Endodermal cell (in vitro differentiated cells): ENCODE measurements at regions not wholly inside any gene's neighbourhood (a gene's known extent, or its start where the extent isn't known, plus 50 kb on each side); places are given as distances from the start of the nearest gene placed in this dataset.

Source experiments
- DNase-seq: peaks from one replicate; pipeline ENCODE4 v3.0.0-alpha.2; 2017
- H3K27ac ChIP-seq: 2 replicates; pipeline ENCODE4 v1.5.1; 2013; ENCODE audit warnings: mild to moderate bottlenecking, low read depth, low read length, moderate library complexity
- H3K27me3 ChIP-seq: 2 replicates; pipeline ENCODE4 v1.6.1; 2013; ENCODE audit warnings: mild to moderate bottlenecking, low read length, moderate library complexity; ENCODE audit not compliant: insufficient read depth, control insufficient read depth, poor library complexity, severe bottlenecking
- H3K36me3 ChIP-seq: 2 replicates; pipeline ENCODE4 v1.7.0; 2013; ENCODE audit warnings: mild to moderate bottlenecking, low read length, moderate library complexity; ENCODE audit not compliant: control insufficient read depth, insufficient read depth
- H3K4me1 ChIP-seq: one replicate; pipeline ENCODE4 v1.7.0; 2013; ENCODE audit warnings: low read length; ENCODE audit not compliant: control insufficient read depth, insufficient read depth
- H3K4me3 ChIP-seq: 2 replicates; pipeline ENCODE4 v1.5.1; 2013; ENCODE audit warnings: mild to moderate bottlenecking, low read length, moderate library complexity
- H3K9ac ChIP-seq: 2 replicates; pipeline ENCODE4 v1.6.1; 2013; ENCODE audit warnings: mild to moderate bottlenecking, low read length, moderate library complexity; ENCODE audit not compliant: poor library complexity, severe bottlenecking; ENCODE audit errors: extremely low read depth
- H3K9me3 ChIP-seq: 2 replicates; pipeline ENCODE4 v1.6.1; 2013; ENCODE audit warnings: mild to moderate bottlenecking, low read length, moderate library complexity; ENCODE audit not compliant: control insufficient read depth
- H3K27ac Mint-ChIP-seq: 2 replicates; pipeline ENCODE4 v1.8.0; 2020; ENCODE audit warnings: mixed read lengths
- H3K27me3 Mint-ChIP-seq: 2 replicates; pipeline ENCODE4 v1.8.0; 2021; ENCODE audit warnings: mild to moderate bottlenecking, mixed read lengths; ENCODE audit not compliant: insufficient read depth
- H3K36me3 Mint-ChIP-seq: 2 replicates; pipeline ENCODE4 v1.8.0; 2020; ENCODE audit warnings: low read depth, mixed read lengths
- H3K4me1 Mint-ChIP-seq: 2 replicates; pipeline ENCODE4 v1.8.0; 2020; ENCODE audit warnings: mixed read lengths
- H3K4me3 Mint-ChIP-seq: 2 replicates; pipeline ENCODE4 v1.8.0; 2020; ENCODE audit warnings: mild to moderate bottlenecking, moderate library complexity, mixed read lengths
- H3K9me3 Mint-ChIP-seq: 2 replicates; pipeline ENCODE4 v1.8.0; 2020; ENCODE audit warnings: mild to moderate bottlenecking, mixed read lengths
- WGBS, 2 experiments: methylation state at CpG; one replicate each; pipeline versions ENCODE4 v1.1.5 to v1.1.7; 2013; ENCODE audit warnings: missing lambda C conversion rate in 2 of 2, mixed read lengths in 1 of 2; ENCODE audit not compliant: insufficient coverage in 1 of 2, insufficient read length in 1 of 2; 5-methylcytosine and 5-hydroxymethylcytosine counted together
- TF ChIP-seq, protein P1 (sequence below): fragments of 200-600 bp; sonication (generic); conservative IDR thresholded peaks from 2 replicates; pipeline ENCODE4 v1.5.0; 2021; ENCODE audit warnings: antibody characterized with exemption, mild to moderate bottlenecking

DNA sequence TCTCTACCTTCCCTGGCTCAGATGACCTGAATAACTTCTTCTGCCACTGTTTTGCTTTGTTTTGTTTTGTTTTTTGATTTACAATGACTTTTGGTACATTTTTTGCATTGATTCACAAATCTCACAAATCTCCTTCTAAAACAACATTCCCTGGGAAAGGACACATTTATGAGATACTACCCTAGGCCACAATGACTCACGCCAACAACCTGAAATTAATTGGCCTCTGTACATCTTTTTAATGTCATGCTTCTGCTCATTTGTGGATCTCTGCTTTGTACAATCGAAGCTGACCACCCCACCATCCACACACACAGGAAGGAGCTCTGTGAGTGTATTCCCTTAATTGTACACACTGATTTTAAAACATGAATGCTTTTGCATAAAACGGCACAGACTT, 156.7 kb upstream of the PFKP start:
- H3K27me3 Mint-ChIP-seq, result no peaks in the 10 kb centered on the region
- Histone ChIP-seq H3K27ac (no peak overlapping the region), H3K9ac (no peak overlapping the region), H3K9me3 (no peaks in the 10 kb centered on the region), H3K4me3 (no peak overlapping the region), H3K4me1 (no peaks in the 10 kb centered on the region), H3K27me3 (no peaks in the 10 kb centered on the region), H3K36me3 (no peaks in the 10 kb centered on the region)
- no peak overlapping the region for H3K27ac Mint-ChIP-seq
- H3K9me3 Mint-ChIP-seq, result no peaks in the 10 kb centered on the region
- TF ChIP-seq, protein P1, sequence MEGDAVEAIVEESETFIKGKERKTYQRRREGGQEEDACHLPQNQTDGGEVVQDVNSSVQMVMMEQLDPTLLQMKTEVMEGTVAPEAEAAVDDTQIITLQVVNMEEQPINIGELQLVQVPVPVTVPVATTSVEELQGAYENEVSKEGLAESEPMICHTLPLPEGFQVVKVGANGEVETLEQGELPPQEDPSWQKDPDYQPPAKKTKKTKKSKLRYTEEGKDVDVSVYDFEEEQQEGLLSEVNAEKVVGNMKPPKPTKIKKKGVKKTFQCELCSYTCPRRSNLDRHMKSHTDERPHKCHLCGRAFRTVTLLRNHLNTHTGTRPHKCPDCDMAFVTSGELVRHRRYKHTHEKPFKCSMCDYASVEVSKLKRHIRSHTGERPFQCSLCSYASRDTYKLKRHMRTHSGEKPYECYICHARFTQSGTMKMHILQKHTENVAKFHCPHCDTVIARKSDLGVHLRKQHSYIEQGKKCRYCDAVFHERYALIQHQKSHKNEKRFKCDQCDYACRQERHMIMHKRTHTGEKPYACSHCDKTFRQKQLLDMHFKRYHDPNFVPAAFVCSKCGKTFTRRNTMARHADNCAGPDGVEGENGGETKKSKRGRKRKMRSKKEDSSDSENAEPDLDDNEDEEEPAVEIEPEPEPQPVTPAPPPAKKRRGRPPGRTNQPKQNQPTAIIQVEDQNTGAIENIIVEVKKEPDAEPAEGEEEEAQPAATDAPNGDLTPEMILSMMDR, result no peak
- WGBS, 2 experiments, result 85 to 88% methylated on average over 2 to 3 of the region's 3 CpGs
- no peak overlapping the region for H3K4me3 Mint-ChIP-seq
- H3K4me1 Mint-ChIP-seq, result peaks cover 3% of the 10 kb centered on the region
- no peaks in the 10 kb centered on the region for H3K36me3 Mint-ChIP-seq
- no peak for DNase-seq

DNA sequence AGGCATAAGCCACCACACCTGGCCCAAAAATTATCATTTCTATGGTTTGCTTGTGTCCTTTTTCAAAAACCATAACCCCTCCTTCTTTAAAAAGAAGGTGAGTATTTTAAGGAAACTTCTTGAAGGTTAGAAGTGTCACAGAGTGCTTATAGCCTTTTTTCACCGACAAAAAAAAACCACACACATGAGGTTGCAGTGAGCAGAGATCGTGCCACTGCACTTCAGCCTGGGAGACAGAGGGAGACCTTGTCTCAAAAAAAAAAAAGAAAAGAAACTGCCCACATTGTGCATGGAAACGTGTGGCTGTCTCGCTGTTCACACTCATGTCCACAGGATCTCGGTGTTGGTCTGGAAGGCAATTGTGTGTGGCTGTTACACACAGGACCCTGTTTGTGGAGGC, 157.4 kb upstream of the PFKP start:
- Mint-ChIP-seq H3K9me3 (no peaks in the 10 kb centered on the region), H3K36me3 (no peaks in the 10 kb centered on the region), H3K4me3 (no peak overlapping the region), H3K4me1 (peaks cover 3% of the 10 kb centered on the region), H3K27ac (no peak overlapping the region), H3K27me3 (no peaks in the 10 kb centered on the region)
- 94% methylated on average over 5 of the region's 5 CpGs; no CpG with 5 or more reads in 1 of the 2 experiments for WGBS, 2 experiments
- Histone ChIP-seq H3K27me3 (no peaks in the 10 kb centered on the region), H3K4me1 (no peaks in the 10 kb centered on the region), H3K9me3 (no peaks in the 10 kb centered on the region), H3K36me3 (no peaks in the 10 kb centered on the region), H3K9ac (no peak overlapping the region), H3K4me3 (no peak overlapping the region), H3K27ac (no peak overlapping the region)
- TF ChIP-seq, protein P1, result no peak
- no peak for DNase-seq

DNA sequence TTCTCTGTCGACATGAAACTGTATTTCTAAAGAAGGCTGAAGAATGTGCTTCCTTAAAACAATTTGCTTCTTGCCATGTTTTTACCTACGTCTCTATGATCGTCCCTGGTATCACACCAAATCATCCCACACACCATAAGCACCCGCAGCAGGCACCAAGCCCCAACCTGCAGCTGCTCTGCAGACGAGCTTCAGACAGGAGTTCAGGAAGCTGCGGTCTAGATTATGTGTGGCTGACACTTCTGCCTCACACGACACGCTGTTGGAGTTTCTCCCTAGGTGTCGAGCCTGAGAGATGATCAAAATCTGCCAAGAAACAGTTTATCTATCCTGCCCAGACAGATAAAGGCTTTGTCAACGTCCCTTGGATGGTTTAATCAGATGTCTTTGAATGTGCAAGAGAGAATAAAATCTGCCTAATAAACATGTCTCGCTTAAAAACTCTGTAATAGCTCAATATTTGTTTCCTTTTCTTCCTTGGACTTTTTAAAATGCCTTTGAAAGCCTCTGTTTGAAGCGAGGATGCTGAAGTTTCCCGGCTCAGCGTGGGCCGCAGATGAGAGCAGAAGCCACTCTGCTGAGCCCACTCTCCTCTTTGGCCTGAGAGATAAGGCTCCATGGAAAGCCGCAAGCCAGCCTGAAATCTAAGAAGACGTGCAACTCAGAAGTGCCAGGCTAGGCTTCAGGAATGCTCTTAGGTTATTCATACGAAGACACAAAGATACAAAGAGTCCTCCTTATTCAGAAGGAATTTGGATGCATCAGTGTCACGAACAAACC, 158.3 kb upstream of the PFKP start:
- H3K4me1 ChIP-seq, result no peaks in the 10 kb centered on the region
- no peak for DNase-seq
- 90 to 93% methylated on average over 8 to 19 of the region's 19 CpGs for WGBS, 2 experiments
- H3K27ac ChIP-seq, result no peak overlapping the region
- no peaks in the 10 kb centered on the region for H3K36me3 ChIP-seq
- Mint-ChIP-seq H3K27ac (no peak overlapping the region), H3K36me3 (no peaks in the 10 kb centered on the region), H3K27me3 (no peaks in the 10 kb centered on the region), H3K4me3 (no peak overlapping the region), H3K9me3 (no peaks in the 10 kb centered on the region), H3K4me1 (peaks cover 3% of the 10 kb centered on the region)
- no peaks in the 10 kb centered on the region for H3K9me3 ChIP-seq
- TF ChIP-seq, protein P1, result no peak
- H3K27me3 ChIP-seq, result no peaks in the 10 kb centered on the region
- no peak overlapping the region for H3K4me3 ChIP-seq
- no peak overlapping the region for H3K9ac ChIP-seq
